Breast epithelium (tissue), 3 donors: ENCODE measurements at regions not wholly inside any gene's neighbourhood (a gene's known extent, or its start where the extent isn't known, plus 50 kb on each side); places are given as distances from the start of the nearest gene placed in this dataset.

Experiments
- POLR2A ChIP-seq: fragments of 450-650 bp; IDR thresholded peaks from one replicate; pipeline ENCODE4 v1.6.1; 2016; ENCODE audit warnings: antibody characterized with exemption, mild to moderate bottlenecking, moderate library complexity
- TF ChIP-seq, protein P1 (sequence below), 3 donors: fragments of 450-650 bp; IDR thresholded peaks; one replicate each; pipeline ENCODE4 v1.5.1; 2016 to 2017; ENCODE audit warnings: antibody characterized with exemption in 3 of 3, mild to moderate bottlenecking in 3 of 3, moderate library complexity in 3 of 3

DNA sequence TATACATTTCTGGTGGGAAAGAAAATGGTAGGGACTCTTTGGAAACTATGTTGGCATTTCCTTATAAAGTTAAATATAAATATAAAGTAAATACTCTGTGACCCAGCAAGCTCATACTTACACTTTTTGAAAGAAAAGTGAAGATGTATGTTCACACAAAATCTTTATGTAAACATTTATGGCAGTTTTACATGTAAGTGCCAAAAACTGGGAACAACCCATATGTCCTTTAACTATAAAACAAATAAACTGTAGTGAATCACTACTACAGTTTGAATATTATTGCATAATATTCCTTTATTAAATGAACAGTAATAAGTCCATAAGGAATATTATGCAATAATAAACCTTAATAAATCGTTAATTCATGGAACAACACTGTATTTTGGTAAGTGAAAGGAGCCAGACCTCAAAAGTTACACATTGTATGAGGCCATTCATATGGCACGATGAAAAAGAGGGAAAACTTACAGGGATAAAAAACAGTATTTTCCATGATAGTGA, 1660.3 kb upstream of the LRRTM3 start:
- TF ChIP-seq, protein P1, sequence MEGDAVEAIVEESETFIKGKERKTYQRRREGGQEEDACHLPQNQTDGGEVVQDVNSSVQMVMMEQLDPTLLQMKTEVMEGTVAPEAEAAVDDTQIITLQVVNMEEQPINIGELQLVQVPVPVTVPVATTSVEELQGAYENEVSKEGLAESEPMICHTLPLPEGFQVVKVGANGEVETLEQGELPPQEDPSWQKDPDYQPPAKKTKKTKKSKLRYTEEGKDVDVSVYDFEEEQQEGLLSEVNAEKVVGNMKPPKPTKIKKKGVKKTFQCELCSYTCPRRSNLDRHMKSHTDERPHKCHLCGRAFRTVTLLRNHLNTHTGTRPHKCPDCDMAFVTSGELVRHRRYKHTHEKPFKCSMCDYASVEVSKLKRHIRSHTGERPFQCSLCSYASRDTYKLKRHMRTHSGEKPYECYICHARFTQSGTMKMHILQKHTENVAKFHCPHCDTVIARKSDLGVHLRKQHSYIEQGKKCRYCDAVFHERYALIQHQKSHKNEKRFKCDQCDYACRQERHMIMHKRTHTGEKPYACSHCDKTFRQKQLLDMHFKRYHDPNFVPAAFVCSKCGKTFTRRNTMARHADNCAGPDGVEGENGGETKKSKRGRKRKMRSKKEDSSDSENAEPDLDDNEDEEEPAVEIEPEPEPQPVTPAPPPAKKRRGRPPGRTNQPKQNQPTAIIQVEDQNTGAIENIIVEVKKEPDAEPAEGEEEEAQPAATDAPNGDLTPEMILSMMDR (IDR thresholded peaks at IDR 0.05): no peak
- TF ChIP-seq POLR2A: no peak
